Activated CD8-positive, alpha-beta T cell treated with anti-CD3 and anti-CD28 coated beads for 36 hours (primary cell): ENCODE measurements at regions not wholly inside any gene's neighbourhood (a gene's known extent, or its start where the extent isn't known, plus 50 kb on each side); places are given as distances from the start of the nearest gene placed in this dataset.

ENCODE experiments used
- ATAC-seq: fragments of 200-7000 bp; cut with Tn5 transposase; one replicate; pipeline ENCODE4 v1.10.0; 2021; ENCODE audit warnings: mild to moderate bottlenecking, moderate library complexity
- CTCF ChIA-PET: fragments of 350-600 bp; sonication (Branson Sonifier 250); formaldehyde crosslinking; loops from one replicate; lab custom pipeline; 2021; ENCODE audit warnings: antibody characterized with exemption; lab: Charles Lee
- POLR2A ChIA-PET: fragments of 350-600 bp; sonication (Branson Sonifier 250); formaldehyde crosslinking; loops from one replicate; lab custom pipeline; 2021; ENCODE audit warnings: antibody characterized with exemption; lab: Charles Lee
- DNase-seq: peaks from one replicate; pipeline ENCODE4 v3.0.0-alpha.2; 2020
- H3K27ac Mint-ChIP-seq: one replicate; pipeline ENCODE4 v1.8.0; 2021; ENCODE audit warnings: mild to moderate bottlenecking, mixed read lengths
- H3K27me3 Mint-ChIP-seq: one replicate; pipeline ENCODE4 v1.8.0; 2021; ENCODE audit warnings: mixed read lengths
- H3K36me3 Mint-ChIP-seq: one replicate; pipeline ENCODE4 v1.8.0; 2021; ENCODE audit warnings: low read depth, mixed read lengths
- H3K4me1 Mint-ChIP-seq: one replicate; pipeline ENCODE4 v1.8.0; 2021; ENCODE audit warnings: low read depth, mixed read lengths
- H3K4me3 Mint-ChIP-seq: one replicate; pipeline ENCODE4 v1.8.0; 2021; ENCODE audit warnings: mild to moderate bottlenecking, moderate library complexity, mixed read lengths
- H3K9me3 Mint-ChIP-seq: one replicate; pipeline ENCODE4 v1.8.0; 2021; ENCODE audit warnings: mixed read lengths
- intact Hi-C: fragments of 100-400 bp; cut with micrococcal nuclease; formaldehyde crosslinking; loops from one replicate; pipeline ENCODE4 v1.10.0; 2022
- TF ChIP-seq, protein P1 (sequence below): fragments of 200-600 bp; IDR thresholded peaks from one replicate; pipeline ENCODE4 v1.8.0; 2022; ENCODE audit warnings: antibody characterized with exemption, mild to moderate bottlenecking

DNA sequence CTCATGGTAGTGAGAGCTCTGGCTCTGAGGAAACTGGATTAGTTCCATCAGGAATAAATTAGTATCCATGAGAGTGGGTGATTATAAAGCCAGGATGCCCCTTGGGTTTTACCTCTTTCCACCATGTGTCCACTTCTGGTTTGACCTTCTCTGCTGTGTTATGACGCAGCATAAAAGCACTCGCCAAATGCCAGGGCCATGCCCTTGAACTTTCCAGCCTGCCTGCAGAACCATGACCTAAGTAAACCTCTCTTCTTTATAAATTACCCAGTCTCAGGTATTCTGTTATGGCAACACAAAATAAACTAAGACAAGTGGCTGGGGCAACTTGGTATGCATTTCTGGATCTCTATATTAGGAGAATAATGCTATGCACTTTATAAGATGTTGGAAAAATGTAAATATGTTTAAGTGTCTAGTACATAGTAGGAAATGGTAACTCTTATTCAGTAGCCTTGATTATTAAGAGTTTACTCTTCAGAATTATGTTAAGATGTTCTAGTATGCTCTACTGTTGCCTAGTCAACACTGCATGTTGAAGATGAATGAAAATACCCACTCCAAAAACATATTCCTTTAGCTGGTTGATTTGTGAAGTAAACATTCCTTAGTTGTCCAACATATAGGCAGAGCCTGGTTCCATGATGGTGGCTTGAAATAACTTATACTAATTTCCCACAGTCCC, 455.6 kb upstream of the TMPO start:
- POLR2A ChIA-PET, result no interaction called here
- CTCF ChIA-PET, result no interaction called here
- TF ChIP-seq, protein P1, sequence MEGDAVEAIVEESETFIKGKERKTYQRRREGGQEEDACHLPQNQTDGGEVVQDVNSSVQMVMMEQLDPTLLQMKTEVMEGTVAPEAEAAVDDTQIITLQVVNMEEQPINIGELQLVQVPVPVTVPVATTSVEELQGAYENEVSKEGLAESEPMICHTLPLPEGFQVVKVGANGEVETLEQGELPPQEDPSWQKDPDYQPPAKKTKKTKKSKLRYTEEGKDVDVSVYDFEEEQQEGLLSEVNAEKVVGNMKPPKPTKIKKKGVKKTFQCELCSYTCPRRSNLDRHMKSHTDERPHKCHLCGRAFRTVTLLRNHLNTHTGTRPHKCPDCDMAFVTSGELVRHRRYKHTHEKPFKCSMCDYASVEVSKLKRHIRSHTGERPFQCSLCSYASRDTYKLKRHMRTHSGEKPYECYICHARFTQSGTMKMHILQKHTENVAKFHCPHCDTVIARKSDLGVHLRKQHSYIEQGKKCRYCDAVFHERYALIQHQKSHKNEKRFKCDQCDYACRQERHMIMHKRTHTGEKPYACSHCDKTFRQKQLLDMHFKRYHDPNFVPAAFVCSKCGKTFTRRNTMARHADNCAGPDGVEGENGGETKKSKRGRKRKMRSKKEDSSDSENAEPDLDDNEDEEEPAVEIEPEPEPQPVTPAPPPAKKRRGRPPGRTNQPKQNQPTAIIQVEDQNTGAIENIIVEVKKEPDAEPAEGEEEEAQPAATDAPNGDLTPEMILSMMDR, result no peak
- no peaks in the 10 kb centered on the region for H3K36me3 Mint-ChIP-seq
- no peaks in the 10 kb centered on the region for H3K4me1 Mint-ChIP-seq
- no peaks in the 10 kb centered on the region for H3K9me3 Mint-ChIP-seq
- no peaks in the 10 kb centered on the region for H3K27me3 Mint-ChIP-seq
- ATAC-seq (no peak), DNase-seq (no peak)
- no peak overlapping the region for H3K4me3 Mint-ChIP-seq
- no peak overlapping the region for H3K27ac Mint-ChIP-seq
- intact Hi-C loops, result no loop called here

DNA sequence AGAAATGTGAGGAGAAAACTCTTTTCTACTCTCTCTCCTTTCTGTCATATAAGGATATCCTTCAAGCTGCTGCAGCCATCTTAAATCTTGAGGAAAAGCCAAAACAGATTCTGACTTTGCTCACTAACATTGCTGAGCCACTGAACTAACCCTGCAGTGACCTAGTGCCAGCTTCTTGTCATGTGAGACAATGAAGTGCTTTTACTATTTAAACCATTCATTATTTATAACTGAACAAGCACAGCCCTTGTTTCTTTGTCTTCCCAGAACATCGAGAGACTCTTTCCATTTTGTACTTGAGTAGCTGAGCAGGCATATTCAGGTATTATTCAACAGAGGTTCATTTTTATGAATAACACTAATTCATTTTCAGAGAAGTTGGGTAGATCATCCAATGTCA, 455.0 kb upstream of the TMPO start:
- no peaks in the 10 kb centered on the region for H3K27me3 Mint-ChIP-seq
- TF ChIP-seq, protein P1, result no peak
- H3K27ac Mint-ChIP-seq, result no peak overlapping the region
- H3K4me3 Mint-ChIP-seq, result no peak overlapping the region
- H3K36me3 Mint-ChIP-seq, result no peaks in the 10 kb centered on the region
- POLR2A ChIA-PET, result no interaction called here
- DNase-seq, result no peak
- H3K4me1 Mint-ChIP-seq, result no peaks in the 10 kb centered on the region
- intact Hi-C loops, result no loop called here
- no peaks in the 10 kb centered on the region for H3K9me3 Mint-ChIP-seq
- ATAC-seq, result no peak
- CTCF ChIA-PET, result no interaction called here

DNA sequence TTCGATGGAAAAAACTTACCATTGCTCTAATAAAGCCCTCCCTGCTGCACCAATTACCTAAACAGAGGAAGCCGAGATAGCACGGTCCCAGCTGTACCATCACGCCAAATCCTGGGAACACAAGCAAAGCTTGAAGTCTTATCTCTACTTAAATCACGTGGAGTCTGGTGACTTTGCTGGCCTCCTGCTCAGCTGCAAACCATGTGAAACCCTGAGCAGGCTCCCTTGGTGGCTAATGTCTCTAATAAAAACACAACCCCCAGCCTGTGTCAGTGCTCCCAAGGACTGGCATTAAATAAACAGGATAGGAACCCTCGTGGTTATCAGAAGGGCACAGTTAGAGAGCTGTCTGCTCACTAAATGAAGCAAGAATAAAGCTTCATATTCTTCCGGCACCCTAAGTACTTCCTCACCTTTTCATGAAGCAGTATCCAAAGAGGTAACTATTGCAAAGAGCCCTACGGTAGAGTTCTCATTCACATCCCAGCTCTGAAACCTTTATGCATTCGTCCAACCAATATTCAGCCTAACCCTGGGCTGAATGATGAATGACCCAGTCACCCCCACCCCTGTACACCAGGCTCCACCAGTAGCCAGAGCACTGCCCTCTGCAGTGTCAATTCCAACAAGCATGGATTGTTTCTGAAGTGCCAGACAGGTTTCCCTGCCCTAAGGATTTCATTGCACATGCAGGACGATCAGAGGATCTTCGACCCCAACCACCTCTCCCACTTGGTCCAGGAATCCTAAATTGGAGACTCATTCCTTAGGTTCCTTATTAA, 452.7 kb upstream of the TMPO start:
- Mint-ChIP-seq H3K4me3 (no peak overlapping the region), H3K27ac (no peak overlapping the region), H3K9me3 (no peaks in the 10 kb centered on the region), H3K4me1 (no peaks in the 10 kb centered on the region), H3K27me3 (no peaks in the 10 kb centered on the region), H3K36me3 (no peaks in the 10 kb centered on the region)
- ChIA-PET CTCF (no interaction called here), POLR2A (no interaction called here)
- no peak for DNase-seq
- TF ChIP-seq, protein P1, result no peak
- intact Hi-C loops, result no loop called here
- no peak for ATAC-seq

DNA sequence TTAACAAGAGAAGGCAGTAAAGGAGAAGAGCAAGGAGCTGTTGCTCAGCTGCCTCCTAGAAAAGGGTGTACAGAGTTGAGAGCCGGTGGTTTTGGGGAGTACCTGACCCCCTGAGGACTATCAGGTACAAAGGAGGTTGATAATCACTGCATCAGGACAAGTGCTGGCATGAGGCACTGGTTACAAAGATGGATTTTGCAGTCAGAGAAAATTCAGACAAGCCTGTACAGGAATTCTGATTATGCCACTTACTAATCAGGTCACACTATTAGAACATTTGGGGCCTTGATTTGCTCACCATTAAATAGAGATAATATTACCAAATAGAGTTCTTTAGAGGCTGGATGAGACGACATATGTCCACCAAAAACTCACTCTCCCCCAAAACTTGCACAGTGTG, 450.9 kb upstream of the TMPO start:
- intact Hi-C loops, result no loop called here
- no peaks in the 10 kb centered on the region for H3K36me3 Mint-ChIP-seq
- no peaks in the 10 kb centered on the region for H3K4me1 Mint-ChIP-seq
- ChIA-PET POLR2A (no interaction called here), CTCF (no interaction called here)
- H3K9me3 Mint-ChIP-seq, result no peaks in the 10 kb centered on the region
- TF ChIP-seq, protein P1, result no peak
- DNase-seq (no peak), ATAC-seq (no peak)
- no peak overlapping the region for H3K4me3 Mint-ChIP-seq
- H3K27me3 Mint-ChIP-seq, result no peaks in the 10 kb centered on the region
- no peak overlapping the region for H3K27ac Mint-ChIP-seq

DNA sequence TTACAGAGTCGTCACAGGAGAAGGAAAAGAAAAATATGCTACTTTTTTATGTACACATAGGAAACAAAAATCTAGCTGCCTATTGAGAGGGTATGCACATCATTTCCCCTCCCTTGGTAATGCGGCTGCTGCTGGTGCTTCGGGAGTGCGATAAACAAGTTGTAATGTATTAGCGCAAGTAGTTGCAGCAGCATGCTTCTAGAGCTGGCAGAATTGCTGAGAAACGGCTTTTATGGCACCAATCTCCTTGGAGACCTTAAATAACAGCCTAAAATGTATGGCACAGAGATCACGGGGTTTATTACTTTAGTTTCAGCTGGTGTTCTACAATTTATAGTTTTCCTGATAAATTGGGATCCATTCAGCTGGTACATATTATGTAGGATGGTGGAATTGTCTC, 447.6 kb upstream of the TMPO start:
- CTCF ChIA-PET, result no interaction called here

More for the DNA sequence above, 447.6 kb upstream of the TMPO start:
- no peak for DNase-seq
- Mint-ChIP-seq H3K27me3 (no peaks in the 10 kb centered on the region), H3K36me3 (no peaks in the 10 kb centered on the region), H3K4me1 (no peaks in the 10 kb centered on the region), H3K4me3 (no peak overlapping the region), H3K27ac (no peak overlapping the region), H3K9me3 (no peaks in the 10 kb centered on the region)
- POLR2A ChIA-PET, result no interaction called here
- intact Hi-C loops, result no loop called here
- TF ChIP-seq, protein P1, result no peak
- ATAC-seq, result no peak
